Activated CD8-positive, alpha-beta T cell treated with anti-CD3 and anti-CD28 coated beads for 36 hours (primary cell): ENCODE measurements at regions not wholly inside any gene's neighbourhood (a gene's known extent, or its start where the extent isn't known, plus 50 kb on each side); places are given as distances from the start of the nearest gene placed in this dataset.

Experiments used
- ATAC-seq: fragments of 200-7000 bp; cut with Tn5 transposase; one replicate; pipeline ENCODE4 v1.10.0; 2021; ENCODE audit warnings: mild to moderate bottlenecking, moderate library complexity
- CTCF ChIA-PET: fragments of 350-600 bp; sonication (Branson Sonifier 250); formaldehyde crosslinking; loops from one replicate; lab custom pipeline; 2021; ENCODE audit warnings: antibody characterized with exemption; lab: Charles Lee
- POLR2A ChIA-PET: fragments of 350-600 bp; sonication (Branson Sonifier 250); formaldehyde crosslinking; loops from one replicate; lab custom pipeline; 2021; ENCODE audit warnings: antibody characterized with exemption; lab: Charles Lee
- DNase-seq: peaks from one replicate; pipeline ENCODE4 v3.0.0-alpha.2; 2020
- H3K27ac Mint-ChIP-seq: one replicate; pipeline ENCODE4 v1.8.0; 2021; ENCODE audit warnings: mild to moderate bottlenecking, mixed read lengths
- H3K27me3 Mint-ChIP-seq: one replicate; pipeline ENCODE4 v1.8.0; 2021; ENCODE audit warnings: mixed read lengths
- H3K36me3 Mint-ChIP-seq: one replicate; pipeline ENCODE4 v1.8.0; 2021; ENCODE audit warnings: low read depth, mixed read lengths
- H3K4me1 Mint-ChIP-seq: one replicate; pipeline ENCODE4 v1.8.0; 2021; ENCODE audit warnings: low read depth, mixed read lengths
- H3K4me3 Mint-ChIP-seq: one replicate; pipeline ENCODE4 v1.8.0; 2021; ENCODE audit warnings: mild to moderate bottlenecking, moderate library complexity, mixed read lengths
- H3K9me3 Mint-ChIP-seq: one replicate; pipeline ENCODE4 v1.8.0; 2021; ENCODE audit warnings: mixed read lengths
- intact Hi-C: fragments of 100-400 bp; cut with micrococcal nuclease; formaldehyde crosslinking; loops from one replicate; pipeline ENCODE4 v1.10.0; 2022
- TF ChIP-seq, protein P1 (sequence below): fragments of 200-600 bp; IDR thresholded peaks from one replicate; pipeline ENCODE4 v1.8.0; 2022; ENCODE audit warnings: antibody characterized with exemption, mild to moderate bottlenecking

DNA sequence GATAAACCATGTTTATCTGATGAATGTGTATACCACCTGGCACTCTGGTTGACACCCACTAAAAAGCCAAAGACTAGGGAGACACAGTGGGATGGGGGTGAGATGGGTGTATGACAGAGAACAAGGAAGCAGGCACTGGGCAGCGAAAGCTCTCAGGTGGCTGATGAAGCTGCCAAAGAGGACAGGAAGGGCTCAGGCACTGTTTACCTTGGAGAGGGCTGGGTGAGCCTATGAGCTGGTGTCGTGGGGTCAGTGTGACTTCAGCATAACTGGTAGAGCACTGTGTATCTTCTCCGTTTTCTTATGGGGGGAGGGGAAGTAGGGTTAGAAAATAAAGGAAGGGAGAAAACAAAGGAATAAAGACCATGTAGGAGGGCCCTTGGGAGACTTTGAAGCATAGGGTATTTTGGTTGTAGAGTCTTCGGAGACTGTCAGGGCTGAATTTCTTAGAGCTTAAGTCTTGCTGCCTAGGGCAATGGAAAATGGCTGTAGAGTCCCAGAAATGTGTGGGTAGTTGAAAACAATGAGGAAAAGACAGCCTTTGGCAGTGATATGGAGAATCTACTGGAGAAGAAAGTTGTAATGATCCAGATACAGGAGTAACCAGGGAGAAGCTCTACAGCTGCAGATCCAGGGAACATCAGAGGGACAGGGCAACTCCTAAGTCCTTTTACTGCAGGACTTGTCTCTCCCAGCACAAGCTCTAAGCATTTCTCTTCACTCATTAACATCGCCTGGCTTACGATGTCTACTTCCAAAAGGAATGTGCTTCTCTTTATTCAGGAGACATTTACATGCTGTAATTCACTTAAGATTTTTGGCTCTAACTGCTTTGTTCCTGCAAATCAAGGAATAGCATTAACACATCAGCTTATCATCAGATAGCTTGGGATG lies 120.0 kb downstream of the AQP4 start:
- CTCF ChIA-PET: interaction anchor here (0.6 kb wide), 1 partner anchor 542 kb away, joined by 3 read pairs; no protein-coding TSS in a partner anchor
- H3K27me3 Mint-ChIP-seq: peaks cover 1% of the 10 kb centered on the region
- intact Hi-C loops: no loop called here
- TF ChIP-seq, protein P1, sequence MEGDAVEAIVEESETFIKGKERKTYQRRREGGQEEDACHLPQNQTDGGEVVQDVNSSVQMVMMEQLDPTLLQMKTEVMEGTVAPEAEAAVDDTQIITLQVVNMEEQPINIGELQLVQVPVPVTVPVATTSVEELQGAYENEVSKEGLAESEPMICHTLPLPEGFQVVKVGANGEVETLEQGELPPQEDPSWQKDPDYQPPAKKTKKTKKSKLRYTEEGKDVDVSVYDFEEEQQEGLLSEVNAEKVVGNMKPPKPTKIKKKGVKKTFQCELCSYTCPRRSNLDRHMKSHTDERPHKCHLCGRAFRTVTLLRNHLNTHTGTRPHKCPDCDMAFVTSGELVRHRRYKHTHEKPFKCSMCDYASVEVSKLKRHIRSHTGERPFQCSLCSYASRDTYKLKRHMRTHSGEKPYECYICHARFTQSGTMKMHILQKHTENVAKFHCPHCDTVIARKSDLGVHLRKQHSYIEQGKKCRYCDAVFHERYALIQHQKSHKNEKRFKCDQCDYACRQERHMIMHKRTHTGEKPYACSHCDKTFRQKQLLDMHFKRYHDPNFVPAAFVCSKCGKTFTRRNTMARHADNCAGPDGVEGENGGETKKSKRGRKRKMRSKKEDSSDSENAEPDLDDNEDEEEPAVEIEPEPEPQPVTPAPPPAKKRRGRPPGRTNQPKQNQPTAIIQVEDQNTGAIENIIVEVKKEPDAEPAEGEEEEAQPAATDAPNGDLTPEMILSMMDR: no peak
- no peak for ATAC-seq
- DNase-seq: no peak
- H3K4me1 Mint-ChIP-seq: no peaks in the 10 kb centered on the region
- H3K4me3 Mint-ChIP-seq: no peak overlapping the region
- POLR2A ChIA-PET: no interaction called here
- no peaks in the 10 kb centered on the region for H3K9me3 Mint-ChIP-seq
- no peaks in the 10 kb centered on the region for H3K36me3 Mint-ChIP-seq
- no peak overlapping the region for H3K27ac Mint-ChIP-seq

DNA sequence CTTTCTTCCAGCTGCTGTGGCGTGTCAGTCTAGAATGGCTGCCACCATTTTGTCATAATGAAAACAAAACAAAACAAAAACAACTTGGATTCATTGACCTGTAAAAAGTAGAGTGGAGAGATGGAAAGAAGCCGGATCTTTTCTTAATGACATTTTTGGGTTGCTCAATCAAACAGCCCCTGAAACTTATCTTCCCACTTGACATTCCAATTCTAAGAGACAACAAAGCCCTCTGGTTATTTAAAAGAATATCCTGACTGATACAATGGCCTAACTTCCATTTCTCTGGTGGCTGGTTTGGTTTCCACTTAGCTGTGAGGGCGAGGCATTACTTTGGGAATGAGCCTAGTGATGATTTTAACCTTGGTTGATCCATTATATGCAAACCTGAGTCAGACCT lies 123.7 kb downstream of the AQP4 start:
- ATAC-seq (no peak), DNase-seq (no peak)
- Mint-ChIP-seq H3K27ac (no peak overlapping the region), H3K36me3 (no peaks in the 10 kb centered on the region), H3K4me1 (no peaks in the 10 kb centered on the region), H3K27me3 (no peaks in the 10 kb centered on the region), H3K9me3 (no peaks in the 10 kb centered on the region), H3K4me3 (no peak overlapping the region)
- TF ChIP-seq, protein P1: no peak
- intact Hi-C loops: no loop called here
- ChIA-PET POLR2A (no interaction called here), CTCF (no interaction called here)

DNA sequence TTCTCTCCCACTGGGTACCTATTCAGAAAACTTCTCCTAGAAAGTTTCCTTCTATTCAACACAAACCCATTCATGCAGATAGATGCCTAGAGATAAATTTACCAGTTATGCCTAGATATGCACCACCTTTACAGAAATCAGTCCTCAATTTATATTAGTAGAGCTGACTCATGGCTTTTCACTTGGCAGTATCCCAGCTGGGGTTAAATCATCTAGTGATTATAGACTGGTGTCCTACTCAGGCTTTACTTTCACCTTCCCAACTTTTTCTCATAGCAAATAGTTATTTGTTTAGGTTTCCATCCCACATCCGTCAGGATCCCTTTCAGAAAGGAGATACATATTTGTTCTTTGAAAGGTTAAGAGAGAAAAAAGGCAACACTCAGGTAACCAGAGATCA lies 124.5 kb downstream of the AQP4 start:
- H3K9me3 Mint-ChIP-seq: no peaks in the 10 kb centered on the region
- CTCF ChIA-PET: no interaction called here
- H3K4me3 Mint-ChIP-seq: no peak overlapping the region
- no peaks in the 10 kb centered on the region for H3K36me3 Mint-ChIP-seq
- H3K27ac Mint-ChIP-seq: no peak overlapping the region
- H3K27me3 Mint-ChIP-seq: no peaks in the 10 kb centered on the region
- DNase-seq (no peak), ATAC-seq (no peak)
- TF ChIP-seq, protein P1: no peak
- intact Hi-C loops: no loop called here
- H3K4me1 Mint-ChIP-seq: no peaks in the 10 kb centered on the region
- POLR2A ChIA-PET: no interaction called here

DNA sequence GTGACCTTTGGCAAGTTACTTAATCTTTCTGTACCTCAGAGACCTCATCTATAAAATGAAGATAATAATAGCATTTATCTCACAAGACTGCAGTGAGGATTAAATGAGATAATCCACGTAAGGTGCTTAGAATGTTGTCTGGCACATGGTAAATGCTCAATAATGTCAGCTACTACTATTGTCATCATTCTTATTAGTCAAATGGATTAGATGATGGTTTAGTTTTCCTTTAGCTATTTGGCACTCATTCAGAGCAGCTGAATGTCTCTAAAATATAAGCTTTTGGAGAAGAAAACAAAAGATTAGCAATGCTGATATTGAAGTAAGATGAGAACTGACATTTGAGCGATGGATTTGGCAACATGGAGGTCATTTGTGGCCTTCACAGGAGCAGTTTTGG lies 125.1 kb downstream of the AQP4 start:
- ChIA-PET CTCF (no interaction called here), POLR2A (no interaction called here)
- H3K9me3 Mint-ChIP-seq: no peaks in the 10 kb centered on the region

DNA sequence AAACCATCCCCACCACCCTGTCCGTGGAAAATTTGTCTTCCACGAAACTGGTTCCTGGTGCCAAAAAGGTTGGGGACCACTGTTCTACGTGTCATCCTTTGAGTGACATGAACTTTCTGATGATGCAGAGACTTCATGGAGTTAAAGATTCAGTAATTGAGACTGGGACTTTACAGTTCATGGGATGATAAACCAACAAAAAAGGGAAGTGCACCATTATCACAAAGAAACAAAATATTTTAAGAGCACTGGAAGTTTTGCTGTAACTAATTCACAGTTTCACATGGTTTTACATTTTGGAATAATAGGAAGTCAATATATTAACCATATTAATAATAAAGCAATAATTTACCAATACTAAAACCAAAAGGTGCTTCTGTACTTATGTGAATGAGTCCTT lies 126.8 kb downstream of the AQP4 start:
- POLR2A ChIA-PET: no interaction called here
- ATAC-seq: no peak
- no peaks in the 10 kb centered on the region for H3K4me1 Mint-ChIP-seq
- intact Hi-C loops: no loop called here
- DNase-seq: no peak
- H3K4me3 Mint-ChIP-seq: no peak overlapping the region
- TF ChIP-seq, protein P1: no peak
- H3K9me3 Mint-ChIP-seq: no peaks in the 10 kb centered on the region
- no peak overlapping the region for H3K27ac Mint-ChIP-seq
- H3K27me3 Mint-ChIP-seq: no peaks in the 10 kb centered on the region
- CTCF ChIA-PET: no interaction called here
- no peaks in the 10 kb centered on the region for H3K36me3 Mint-ChIP-seq

More for the DNA sequence above, 125.1 kb downstream of the AQP4 start:
- no peak overlapping the region for H3K27ac Mint-ChIP-seq
- H3K4me1 Mint-ChIP-seq: no peaks in the 10 kb centered on the region
- intact Hi-C loops: no loop called here
- TF ChIP-seq, protein P1: no peak
- H3K4me3 Mint-ChIP-seq: no peak overlapping the region
- H3K27me3 Mint-ChIP-seq: no peaks in the 10 kb centered on the region
- H3K36me3 Mint-ChIP-seq: no peaks in the 10 kb centered on the region
- ATAC-seq (no peak), DNase-seq (no peak)
